Loucy (cell line): ENCODE measurements at regions not wholly inside any gene's neighbourhood (a gene's known extent, or its start where the extent isn't known, plus 50 kb on each side); places are given as distances from the start of the nearest gene placed in this dataset.

Experiments
- EZH2phosphoT487 ChIP-seq: fragments of 200-600 bp; IDR thresholded peaks from 2 replicates; pipeline ENCODE4 v1.6.1; 2018; ENCODE audit warnings: antibody characterized with exemption, mild to moderate bottlenecking, moderate library complexity, borderline replicate concordance
- TF ChIP-seq, protein P1 (sequence below): fragments of 200-600 bp; sonication (generic); conservative IDR thresholded peaks from 2 replicates; pipeline ENCODE4 v1.5.1; 2014; ENCODE audit warnings: mild to moderate bottlenecking, antibody characterized with exemption, low read length

DNA sequence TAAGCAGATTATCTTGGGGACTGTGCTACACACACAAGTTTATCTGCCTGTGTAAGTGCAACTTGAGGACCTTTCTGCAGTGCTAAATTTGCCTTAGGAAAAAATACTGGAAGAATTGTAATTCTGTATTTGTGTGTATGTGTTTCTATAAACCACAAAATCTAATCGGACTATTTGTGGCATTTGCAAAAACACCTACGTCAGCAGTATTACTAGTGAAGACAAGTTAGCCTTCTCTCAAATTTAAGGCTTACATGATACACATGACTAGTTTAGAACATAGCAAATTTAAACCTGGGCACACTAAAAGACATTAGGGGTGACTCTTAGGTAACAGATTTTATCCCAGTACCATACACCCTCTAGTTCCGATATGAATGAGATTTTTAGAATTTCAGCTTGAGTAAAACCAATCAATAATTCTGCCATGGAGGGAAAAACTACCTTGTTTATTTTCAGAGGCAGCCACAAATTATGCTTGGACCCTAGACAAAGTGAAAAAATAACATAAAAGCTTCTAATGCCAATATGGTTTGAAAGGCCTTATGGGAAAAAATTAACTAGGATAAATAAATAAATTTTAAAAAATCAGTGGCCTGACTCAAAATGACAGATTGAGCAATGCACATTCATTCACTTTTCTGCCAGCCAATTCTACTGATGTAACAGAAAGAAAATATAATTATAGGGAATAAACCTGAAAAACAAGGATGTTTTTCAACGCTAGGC, 176.4 kb downstream of the SNCA start:
- TF ChIP-seq, protein P1, sequence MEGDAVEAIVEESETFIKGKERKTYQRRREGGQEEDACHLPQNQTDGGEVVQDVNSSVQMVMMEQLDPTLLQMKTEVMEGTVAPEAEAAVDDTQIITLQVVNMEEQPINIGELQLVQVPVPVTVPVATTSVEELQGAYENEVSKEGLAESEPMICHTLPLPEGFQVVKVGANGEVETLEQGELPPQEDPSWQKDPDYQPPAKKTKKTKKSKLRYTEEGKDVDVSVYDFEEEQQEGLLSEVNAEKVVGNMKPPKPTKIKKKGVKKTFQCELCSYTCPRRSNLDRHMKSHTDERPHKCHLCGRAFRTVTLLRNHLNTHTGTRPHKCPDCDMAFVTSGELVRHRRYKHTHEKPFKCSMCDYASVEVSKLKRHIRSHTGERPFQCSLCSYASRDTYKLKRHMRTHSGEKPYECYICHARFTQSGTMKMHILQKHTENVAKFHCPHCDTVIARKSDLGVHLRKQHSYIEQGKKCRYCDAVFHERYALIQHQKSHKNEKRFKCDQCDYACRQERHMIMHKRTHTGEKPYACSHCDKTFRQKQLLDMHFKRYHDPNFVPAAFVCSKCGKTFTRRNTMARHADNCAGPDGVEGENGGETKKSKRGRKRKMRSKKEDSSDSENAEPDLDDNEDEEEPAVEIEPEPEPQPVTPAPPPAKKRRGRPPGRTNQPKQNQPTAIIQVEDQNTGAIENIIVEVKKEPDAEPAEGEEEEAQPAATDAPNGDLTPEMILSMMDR = no peak
- TF ChIP-seq EZH2phosphoT487 = no peak
